SK-N-SH (cell line): ENCODE measurements at regions not wholly inside any gene's neighbourhood (a gene's known extent, or its start where the extent isn't known, plus 50 kb on each side); places are given as distances from the start of the nearest gene placed in this dataset.

Experiments
- CTCF ChIA-PET: fragments of 300-600, 350-600 bp; formaldehyde crosslinking; extraction: SDS; loops from one replicate; lab custom pipeline; 2021; lab: Yijun Ruan, JAX
- POLR2A ChIA-PET: fragments of 350-600 bp; sonication (Branson Sonifier 250); formaldehyde crosslinking; extraction: SDS; loops from one replicate; lab custom pipeline; 2020; ENCODE audit warnings: antibody characterized with exemption, inconsistent platforms; lab: Yijun Ruan, JAX
- DNase-seq: peaks from one replicate; pipeline ENCODE4 v3.0.0; 2012
- H2AFZ ChIP-seq: fragments of 200-600 bp; sonication (generic); 2 replicates; pipeline ENCODE4 v1.8.1; 2016; ENCODE audit warnings: antibody characterized with exemption, mild to moderate bottlenecking, low read depth
- H3F3A ChIP-seq: fragments of 200-600 bp; sonication (generic); replicated peaks from 2 replicates; pipeline ENCODE3; 2016; ENCODE audit warnings: antibody characterized with exemption, mild to moderate bottlenecking; ENCODE audit not compliant: insufficient read depth
- H3K27ac ChIP-seq, 2 experiments: fragments of 200-500 bp in 1 of 2; fragments of 200-600 bp in 1 of 2; sonication (Bioruptor generic) in 1 of 2; sonication (generic), shearing (Covaris generic) in 1 of 2; 2 replicates each; pipeline versions ENCODE4 v1.5.1 to v1.6.1; 2014 to 2016; ENCODE audit warnings: low read depth in 2 of 2, inconsistent platforms in 1 of 2, low read length in 1 of 2, mild to moderate bottlenecking in 1 of 2, mixed read lengths in 1 of 2
- H3K27me3 ChIP-seq: fragments of 200-600 bp; sonication (generic), shearing (Covaris generic); 2 replicates; pipeline ENCODE4 v1.6.1; 2016; ENCODE audit warnings: mixed run types; ENCODE audit not compliant: insufficient read depth
- H3K36me3 ChIP-seq, 2 experiments: fragments of 200-500 bp in 1 of 2; fragments of 200-600 bp in 1 of 2; sonication (Bioruptor generic) in 1 of 2; sonication (generic) in 1 of 2; replicated peaks in 1 of 2; 2 replicates each; pipeline versions ENCODE3 to v1.5.1; 2014 to 2016; ENCODE audit warnings: low read length in 1 of 2, mild to moderate bottlenecking in 1 of 2; ENCODE audit not compliant: insufficient read depth in 2 of 2, control insufficient read depth in 1 of 2
- H3K4me1 ChIP-seq, 2 experiments: fragments of 200-500 bp in 1 of 2; fragments of 200-600 bp in 1 of 2; sonication (Bioruptor generic) in 1 of 2; sonication (generic), shearing (Covaris generic) in 1 of 2; 2 replicates each; pipeline versions ENCODE4 v1.5.1 to v1.6.1; 2014 to 2016; ENCODE audit warnings: low read depth in 1 of 2, low read length in 1 of 2, mixed run types in 1 of 2; ENCODE audit not compliant: insufficient read depth in 2 of 2, control insufficient read depth in 1 of 2
- H3K4me2 ChIP-seq: fragments of 200-600 bp; sonication (generic), shearing (Covaris generic); 2 replicates; pipeline ENCODE4 v1.6.1; 2017; ENCODE audit warnings: mixed run types
- H3K4me3 ChIP-seq, 2 experiments: fragments of 200-500 bp in 1 of 2; fragments of 200-600 bp in 1 of 2; sonication (Bioruptor generic) in 1 of 2; sonication (generic), shearing (Covaris generic) in 1 of 2; 2 replicates each; pipeline versions ENCODE4 v1.5.1 to v1.8.1; 2014 to 2016; ENCODE audit warnings: low read depth in 2 of 2, inconsistent platforms in 1 of 2, low read length in 1 of 2, mild to moderate bottlenecking in 1 of 2, mixed read lengths in 1 of 2, moderate library complexity in 1 of 2
- H3K79me2 ChIP-seq: fragments of 200-600 bp; sonication (generic); 2 replicates; pipeline ENCODE4 v1.8.1; 2017; ENCODE audit warnings: mild to moderate bottlenecking; ENCODE audit not compliant: insufficient read depth
- H3K9ac ChIP-seq: fragments of 200-600 bp; sonication (generic); 2 replicates; pipeline ENCODE4 v1.6.1; 2017; ENCODE audit warnings: mixed run types
- H3K9me2 ChIP-seq: fragments of 200-600 bp; sonication (generic); 2 replicates; pipeline ENCODE4 v1.6.1; 2017; ENCODE audit warnings: mixed run types
- H3K9me3 ChIP-seq: fragments of 200-600 bp; sonication (generic); 2 replicates; pipeline ENCODE4 v1.6.1; 2017; ENCODE audit warnings: mixed run types, mild to moderate bottlenecking, moderate library complexity
- H4K20me1 ChIP-seq: fragments of 200-600 bp; sonication (generic); 2 replicates; pipeline ENCODE4 v1.6.1; 2017; ENCODE audit warnings: mild to moderate bottlenecking, mixed run types; ENCODE audit not compliant: insufficient read depth
- EZH2phosphoT487 ChIP-seq: fragments of 200-600 bp; sonication (generic); IDR thresholded peaks from 2 replicates; pipeline ENCODE4 v1.6.1; 2017; ENCODE audit warnings: low read depth, mixed run types, mild to moderate bottlenecking, antibody characterized with exemption, moderate library complexity, borderline replicate concordance
- FOXJ3 ChIP-seq: sonication (generic); formaldehyde crosslinking; IDR thresholded peaks from 2 replicates; pipeline ENCODE4 v1.5.1; 2020; ENCODE audit warnings: mild to moderate bottlenecking, missing genetic modification reagents
- MXI1 ChIP-seq: IDR thresholded peaks from 2 replicates; pipeline ENCODE4 v1.6.1; 2012; ENCODE audit warnings: mild to moderate bottlenecking, low read depth, low read length, improper control_type of control experiment
- NFIC ChIP-seq: IDR thresholded peaks from 2 replicates; pipeline ENCODE4 v1.4.0; 2012; ENCODE audit warnings: borderline replicate concordance
- POLR2AphosphoS5 ChIP-seq: IDR thresholded peaks from 2 replicates; pipeline ENCODE4 v1.6.1; 2012; ENCODE audit warnings: low read depth, low read length
- RAD21 ChIP-seq: IDR thresholded peaks from 2 replicates; pipeline ENCODE4 v1.6.1; 2012; ENCODE audit warnings: mild to moderate bottlenecking, low read length
- RFX5 ChIP-seq: IDR thresholded peaks from 2 replicates; pipeline ENCODE4 v1.6.1; 2012; ENCODE audit warnings: mild to moderate bottlenecking, improper control_type of control experiment, low read length
- RXRA ChIP-seq: IDR thresholded peaks from 2 replicates; pipeline ENCODE4 v1.4.0; 2012; ENCODE audit warnings: low read depth, mild to moderate bottlenecking, borderline replicate concordance
- SMC3 ChIP-seq: IDR thresholded peaks from 2 replicates; pipeline ENCODE4 v1.6.1; 2012; ENCODE audit warnings: low read depth, low read length, improper control_type of control experiment
- TEAD4 ChIP-seq: IDR thresholded peaks from 2 replicates; pipeline ENCODE4 v1.4.0; 2012; ENCODE audit warnings: mild to moderate bottlenecking, borderline replicate concordance; ENCODE audit not compliant: insufficient read depth
- USF2 ChIP-seq: fragments of 150-350 bp; IDR thresholded peaks from 2 replicates; pipeline ENCODE4 v1.6.1; 2017; ENCODE audit warnings: antibody characterized with exemption, low read length, low read depth, borderline replicate concordance
- WGBS: methylation state at CpG from one replicate; pipeline ENCODE4 v1.1.6; 2017; ENCODE audit warnings: low lambda C conversion rate; 5-methylcytosine and 5-hydroxymethylcytosine counted together
- TF ChIP-seq, protein P1 (sequence below): IDR thresholded peaks from 2 replicates; pipeline ENCODE4 v1.4.0; 2012; ENCODE audit warnings: low read depth, borderline replicate concordance
- TF ChIP-seq, protein P2 (sequence below): IDR thresholded peaks from 2 replicates; pipeline ENCODE4 v1.4.0; 2012; ENCODE audit warnings: low read depth, borderline replicate concordance
- TF ChIP-seq, protein P3 (sequence below): IDR thresholded peaks from 2 replicates; pipeline ENCODE4 v1.6.1; 2012; ENCODE audit warnings: mild to moderate bottlenecking, low read depth, low read length, moderate library complexity
- TF ChIP-seq, protein P4 (sequence below): IDR thresholded peaks from 2 replicates; pipeline ENCODE4 v1.4.0; 2012; ENCODE audit warnings: low read depth

- WGBS, result 1% methylated on average over 2 of the region's 2 CpGs
Measured at GRCh38 chr7:86262781-86263180, 380.9 kb upstream of the GRM3 start.

GRCh38 chr7:86257894-86258293, 385.8 kb upstream of the GRM3 start:
- Histone ChIP-seq H3K9me2 (no peaks in the 10 kb centered on the region), H3K9me3 (0 out of 2 replicates have a peak, but pooled peaks cover 8% of the 10 kb centered on the region), H4K20me1 (no peaks in the 10 kb centered on the region), H3K4me3 (no peak overlapping the region), H3K4me1 (no peaks in the 10 kb centered on the region), H3K27me3 (no peaks in the 10 kb centered on the region), H3K9ac (no peak overlapping the region), H3F3A (no peaks in the 10 kb centered on the region), H3K36me3 (no peaks in the 10 kb centered on the region), H3K27ac (no peak overlapping the region), H2AFZ (no peak overlapping the region; the same call in 1 of the 2 replicates), H3K4me2 (no peak overlapping the region), H3K79me2 (no peaks in the 10 kb centered on the region)
- WGBS, result 46% methylated on average over 4 of the region's 4 CpGs
- POLR2A ChIA-PET, result no interaction called here
- no peak for DNase-seq
- CTCF ChIA-PET, result interaction anchor here (1.2 kb wide), 1 partner anchor 48 kb away, joined by 3 read pairs; no protein-coding TSS in a partner anchor
- TF ChIP-seq MXI1, result no peak
- TF ChIP-seq FOXJ3 (CRISPR knock-in tag), result no peak
- TF ChIP-seq SMC3, result no peak
- no peak for TF ChIP-seq NFIC
- TF ChIP-seq, protein P1, sequence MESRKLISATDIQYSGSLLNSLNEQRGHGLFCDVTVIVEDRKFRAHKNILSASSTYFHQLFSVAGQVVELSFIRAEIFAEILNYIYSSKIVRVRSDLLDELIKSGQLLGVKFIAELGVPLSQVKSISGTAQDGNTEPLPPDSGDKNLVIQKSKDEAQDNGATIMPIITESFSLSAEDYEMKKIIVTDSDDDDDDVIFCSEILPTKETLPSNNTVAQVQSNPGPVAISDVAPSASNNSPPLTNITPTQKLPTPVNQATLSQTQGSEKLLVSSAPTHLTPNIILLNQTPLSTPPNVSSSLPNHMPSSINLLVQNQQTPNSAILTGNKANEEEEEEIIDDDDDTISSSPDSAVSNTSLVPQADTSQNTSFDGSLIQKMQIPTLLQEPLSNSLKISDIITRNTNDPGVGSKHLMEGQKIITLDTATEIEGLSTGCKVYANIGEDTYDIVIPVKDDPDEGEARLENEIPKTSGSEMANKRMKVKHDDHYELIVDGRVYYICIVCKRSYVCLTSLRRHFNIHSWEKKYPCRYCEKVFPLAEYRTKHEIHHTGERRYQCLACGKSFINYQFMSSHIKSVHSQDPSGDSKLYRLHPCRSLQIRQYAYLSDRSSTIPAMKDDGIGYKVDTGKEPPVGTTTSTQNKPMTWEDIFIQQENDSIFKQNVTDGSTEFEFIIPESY, result no peak
- no peak for TF ChIP-seq USF2
- no peak for TF ChIP-seq RXRA
- no peak for TF ChIP-seq RAD21
- TF ChIP-seq TEAD4, result no peak
- no peak for TF ChIP-seq POLR2AphosphoS5
- TF ChIP-seq RFX5, result no peak
- TF ChIP-seq, protein P2, sequence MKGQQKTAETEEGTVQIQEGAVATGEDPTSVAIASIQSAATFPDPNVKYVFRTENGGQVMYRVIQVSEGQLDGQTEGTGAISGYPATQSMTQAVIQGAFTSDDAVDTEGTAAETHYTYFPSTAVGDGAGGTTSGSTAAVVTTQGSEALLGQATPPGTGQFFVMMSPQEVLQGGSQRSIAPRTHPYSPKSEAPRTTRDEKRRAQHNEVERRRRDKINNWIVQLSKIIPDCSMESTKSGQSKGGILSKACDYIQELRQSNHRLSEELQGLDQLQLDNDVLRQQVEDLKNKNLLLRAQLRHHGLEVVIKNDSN, result no peak

More at GRCh38 chr7:86262781-86263180, 380.9 kb upstream of the GRM3 start:
- Histone ChIP-seq H3K27me3 (no peaks in the 10 kb centered on the region), H4K20me1 (no peaks in the 10 kb centered on the region), H3K4me2 (no peak overlapping the region), H2AFZ (no peak overlapping the region), H3K4me1 (no peaks in the 10 kb centered on the region), H3F3A (no peaks in the 10 kb centered on the region), H3K4me3 (no peak overlapping the region), H3K36me3 (no peaks in the 10 kb centered on the region), H3K9ac (no peak overlapping the region), H3K9me3 (no peaks in the 10 kb centered on the region), H3K27ac (no peak overlapping the region), H3K79me2 (no peaks in the 10 kb centered on the region), H3K9me2 (no peaks in the 10 kb centered on the region)
- DNase-seq, result no peak
- TF ChIP-seq, protein P3, sequence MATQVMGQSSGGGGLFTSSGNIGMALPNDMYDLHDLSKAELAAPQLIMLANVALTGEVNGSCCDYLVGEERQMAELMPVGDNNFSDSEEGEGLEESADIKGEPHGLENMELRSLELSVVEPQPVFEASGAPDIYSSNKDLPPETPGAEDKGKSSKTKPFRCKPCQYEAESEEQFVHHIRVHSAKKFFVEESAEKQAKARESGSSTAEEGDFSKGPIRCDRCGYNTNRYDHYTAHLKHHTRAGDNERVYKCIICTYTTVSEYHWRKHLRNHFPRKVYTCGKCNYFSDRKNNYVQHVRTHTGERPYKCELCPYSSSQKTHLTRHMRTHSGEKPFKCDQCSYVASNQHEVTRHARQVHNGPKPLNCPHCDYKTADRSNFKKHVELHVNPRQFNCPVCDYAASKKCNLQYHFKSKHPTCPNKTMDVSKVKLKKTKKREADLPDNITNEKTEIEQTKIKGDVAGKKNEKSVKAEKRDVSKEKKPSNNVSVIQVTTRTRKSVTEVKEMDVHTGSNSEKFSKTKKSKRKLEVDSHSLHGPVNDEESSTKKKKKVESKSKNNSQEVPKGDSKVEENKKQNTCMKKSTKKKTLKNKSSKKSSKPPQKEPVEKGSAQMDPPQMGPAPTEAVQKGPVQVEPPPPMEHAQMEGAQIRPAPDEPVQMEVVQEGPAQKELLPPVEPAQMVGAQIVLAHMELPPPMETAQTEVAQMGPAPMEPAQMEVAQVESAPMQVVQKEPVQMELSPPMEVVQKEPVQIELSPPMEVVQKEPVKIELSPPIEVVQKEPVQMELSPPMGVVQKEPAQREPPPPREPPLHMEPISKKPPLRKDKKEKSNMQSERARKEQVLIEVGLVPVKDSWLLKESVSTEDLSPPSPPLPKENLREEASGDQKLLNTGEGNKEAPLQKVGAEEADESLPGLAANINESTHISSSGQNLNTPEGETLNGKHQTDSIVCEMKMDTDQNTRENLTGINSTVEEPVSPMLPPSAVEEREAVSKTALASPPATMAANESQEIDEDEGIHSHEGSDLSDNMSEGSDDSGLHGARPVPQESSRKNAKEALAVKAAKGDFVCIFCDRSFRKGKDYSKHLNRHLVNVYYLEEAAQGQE, result no peak
- TF ChIP-seq TEAD4 (no peak), RFX5 (no peak), USF2 (no peak), SMC3 (no peak), EZH2phosphoT487 (no peak)
- TF ChIP-seq, protein P4, sequence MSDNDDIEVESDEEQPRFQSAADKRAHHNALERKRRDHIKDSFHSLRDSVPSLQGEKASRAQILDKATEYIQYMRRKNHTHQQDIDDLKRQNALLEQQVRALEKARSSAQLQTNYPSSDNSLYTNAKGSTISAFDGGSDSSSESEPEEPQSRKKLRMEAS, result no peak
- POLR2A ChIA-PET, result no interaction called here
- CTCF ChIA-PET, result no interaction called here
